GM12878 (cell line): ENCODE measurements at regions not wholly inside any gene's neighbourhood (a gene's known extent, or its start where the extent isn't known, plus 50 kb on each side); places are given as distances from the start of the nearest gene placed in this dataset.

Experiments used
- ATAC-seq: fragments of 200-7000 bp; cut with Tn5 transposase; 3 replicates; pipeline ENCODE4 v1.9.1; 2020; ENCODE audit warnings: mild to moderate bottlenecking, moderate library complexity
- BruUV-seq: library from RNA; stranded (reverse); fragments of 400-500 nt; replicated peaks from 2 replicates; lab custom pipeline; 2021; lab: Mats Ljungman, UMichigan
- CTCF ChIA-PET: fragments of 300-600 bp; sonication (Branson Sonifier 250); formaldehyde crosslinking; extraction: SDS; loops from one replicate; lab custom pipeline; 2021; ENCODE audit warnings: inconsistent platforms; lab: Yijun Ruan, JAX
- POLR2A ChIA-PET: fragments of 350-600 bp; formaldehyde crosslinking; extraction: SDS; loops from one replicate; lab custom pipeline; 2021; ENCODE audit warnings: inconsistent platforms; lab: Charles Lee
- RAD21 ChIA-PET: fragments of 300-600 bp; sonication (Branson Sonifier 250); formaldehyde crosslinking; loops from one replicate; lab custom pipeline; 2023; ENCODE audit warnings: antibody characterized with exemption; ENCODE audit not compliant: unreplicated experiment; lab: Charles Lee
- SMC1A ChIA-PET: fragments of 300-600 bp; sonication (Branson Sonifier 250); formaldehyde crosslinking; loops from one replicate; lab custom pipeline; 2023; ENCODE audit not compliant: unreplicated experiment, uncharacterized antibody; lab: Charles Lee
- DNase-seq: peaks from one replicate; pipeline ENCODE4 v3.0.0-alpha.2; 2011; ENCODE audit warnings: low read depth, low spot score
- FAIRE-seq: peaks from 3 replicates; lab custom pipeline; 2011; peaks lifted over from hg19 to GRCh38; lab: Jason Lieb, UNC
- H2AFZ ChIP-seq: 2 replicates; pipeline ENCODE4 v1.6.0; 2011; ENCODE audit warnings: low read depth, low read length, control low read depth; ENCODE audit not compliant: control insufficient read depth
- H3K27ac ChIP-seq: 2 replicates; pipeline ENCODE4 v1.5.1; 2011; ENCODE audit warnings: control low read depth; ENCODE audit not compliant: control insufficient read depth, insufficient read depth
- H3K27me3 ChIP-seq, 2 experiments: replicated peaks in 1 of 2; 2 replicates each; pipeline versions ENCODE4 v1.6.0 to v1.6.1; 2011; ENCODE audit warnings: low read length in 1 of 2; ENCODE audit not compliant: control insufficient read depth in 2 of 2, insufficient read depth in 2 of 2
- H3K36me3 ChIP-seq, 2 experiments: 2 replicates each; pipeline ENCODE4 v1.5.1; 2011; ENCODE audit warnings: low read length in 1 of 2; ENCODE audit not compliant: control insufficient read depth in 2 of 2, insufficient read depth in 2 of 2
- H3K4me1 ChIP-seq: 2 replicates; pipeline ENCODE4 v1.6.1; 2011; ENCODE audit warnings: mild to moderate bottlenecking, low read length, moderate library complexity, mixed read lengths; ENCODE audit not compliant: control insufficient read depth, insufficient read depth
- H3K4me2 ChIP-seq: 2 replicates; pipeline ENCODE4 v1.6.0; 2011; ENCODE audit warnings: control low read depth; ENCODE audit not compliant: control insufficient read depth, insufficient read depth
- H3K4me3 ChIP-seq: fragments of 200-600 bp; sonication (generic); 2 replicates; pipeline ENCODE4 v1.5.1; 2016
- H3K79me2 ChIP-seq: 2 replicates; pipeline ENCODE4 v1.6.0; 2011; ENCODE audit warnings: low read length; ENCODE audit not compliant: control insufficient read depth, insufficient read depth
- H3K9ac ChIP-seq: 2 replicates; pipeline ENCODE4 v1.8.0; 2011; ENCODE audit warnings: low read length, control low read depth, mixed read lengths; ENCODE audit not compliant: control insufficient read depth, insufficient read depth
- H3K9me3 ChIP-seq: replicated peaks from 3 replicates; pipeline ENCODE4 v1.5.1; 2011; ENCODE audit warnings: mild to moderate bottlenecking, low read length; ENCODE audit not compliant: control insufficient read depth, insufficient read depth
- H4K20me1 ChIP-seq: 2 replicates; pipeline ENCODE4 v1.6.0; 2011; ENCODE audit not compliant: control insufficient read depth, insufficient read depth
- ASH2L ChIP-seq: fragments of 300-600, 200-600 bp; sonication (generic); IDR thresholded peaks from 2 replicates; pipeline ENCODE4 v1.6.1; 2017; ENCODE audit warnings: low read depth, mild to moderate bottlenecking, borderline replicate concordance
- BMI1 ChIP-seq: fragments of 450-650 bp; IDR thresholded peaks from 2 replicates; pipeline ENCODE4 v1.6.1; 2016; ENCODE audit warnings: mild to moderate bottlenecking, moderate library complexity, borderline replicate concordance
- GATAD2B ChIP-seq: fragments of 450-650 bp; conservative IDR thresholded peaks from 2 replicates; pipeline ENCODE4 v1.6.1; 2017; ENCODE audit warnings: low read depth, mild to moderate bottlenecking, moderate library complexity
- HCFC1 ChIP-seq: fragments of 150-350 bp; IDR thresholded peaks from 2 replicates; pipeline ENCODE4 v1.6.1; 2014; ENCODE audit warnings: low read length
- PML ChIP-seq: IDR thresholded peaks from 2 replicates; pipeline ENCODE4 v1.6.1; 2012; ENCODE audit warnings: low read length, inconsistent platforms
- POLR2AphosphoS2 ChIP-seq: IDR thresholded peaks from 2 replicates; pipeline ENCODE4 v1.6.1; 2011; ENCODE audit warnings: low read depth, mild to moderate bottlenecking, low read length, improper control_type of control experiment, moderate library complexity
- RBBP5 ChIP-seq: fragments of 200-600 bp; sonication (generic); conservative IDR thresholded peaks from 2 replicates; pipeline ENCODE4 v1.6.1; 2016
- SIN3A ChIP-seq: IDR thresholded peaks from 2 replicates; pipeline ENCODE4 v1.6.1; 2012; ENCODE audit warnings: low read depth, low read length, improper control_type of control experiment
- SUZ12 ChIP-seq: fragments of 200-600 bp; sonication (generic); IDR thresholded peaks from one replicate; pipeline ENCODE4 v1.6.1; 2018; ENCODE audit warnings: antibody characterized with exemption, mild to moderate bottlenecking; ENCODE audit not compliant: unreplicated experiment
- ZZZ3 ChIP-seq: IDR thresholded peaks from 2 replicates; pipeline ENCODE4 v1.6.1; 2011; ENCODE audit warnings: low read depth; ENCODE audit not compliant: control insufficient read depth, insufficient read length
- WGBS: methylation state at CpG from one replicate; pipeline ENCODE4 v1.1.6; 2016; ENCODE audit warnings: low lambda C conversion rate; ENCODE audit not compliant: insufficient replicate concordance, insufficient coverage; ENCODE audit errors: missing lambda C conversion rate; 5-methylcytosine and 5-hydroxymethylcytosine counted together
- in situ Hi-C: fragments of 300-500 bp; cut with MboI; formaldehyde crosslinking; loops from 9 replicates; pipeline ENCODE4 v1.14.3; 2018; ENCODE audit warnings: mixed read lengths
- intact Hi-C: fragments of 100-400 bp; cut with micrococcal nuclease; formaldehyde crosslinking; loops from one replicate; pipeline ENCODE4 v1.14.2; 2022; ENCODE audit not compliant: unreplicated experiment

DNA sequence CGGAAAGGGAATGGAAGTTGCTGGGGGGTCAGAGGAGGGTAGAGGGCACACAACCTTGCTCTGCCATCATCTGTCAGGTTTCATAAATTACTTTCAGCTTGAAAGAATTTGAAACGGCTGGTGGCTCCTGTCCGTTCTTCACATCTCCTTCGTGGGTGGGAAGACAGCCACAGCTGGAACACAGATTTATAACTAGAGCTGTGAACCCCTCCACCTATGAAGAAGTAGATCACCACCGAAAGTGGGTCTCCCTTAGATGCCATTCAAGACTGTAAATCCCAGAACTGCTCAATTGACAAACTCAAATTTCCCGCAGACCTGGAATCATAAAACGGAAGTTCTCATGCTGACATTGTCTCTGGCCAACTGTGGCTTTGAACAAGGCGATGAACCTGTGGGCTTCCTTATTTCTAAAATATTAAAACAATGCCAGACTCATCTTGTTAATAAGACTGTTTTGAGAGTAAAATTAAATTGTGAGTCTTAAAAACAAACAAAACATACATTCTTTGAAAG is 65.3 kb downstream of the BTBD3 start:
- no TSS peak for BruUV-seq
- no peak overlapping the region for H3K4me2 ChIP-seq
- no peak for FAIRE-seq
- no peak overlapping the region for H3K27ac ChIP-seq
- TF ChIP-seq GATAD2B (no peak), BMI1 (0 out of 2 replicates have a peak, but pooled peaks have one; percentile 6)
- TF ChIP-seq, all 136 proteins: peak for 1
- in situ Hi-C loops: no loop called here
- POLR2A ChIA-PET: no interaction called here
- SMC1A ChIA-PET: interaction anchor here (0.7 to 3.8 kb wide), 3 partner anchors 10 to 18 kb away, joined by 3 to 21 read pairs (median 4); no protein-coding TSS in a partner anchor
- DNase-seq (no peak), ATAC-seq (no peak; the same call in 2 of the 3 replicates)
- Histone ChIP-seq H3K27me3 (no peaks in the 10 kb centered on the region), H3K9ac (no peak overlapping the region), H4K20me1 (no peaks in the 10 kb centered on the region), H3K4me3 (no peak overlapping the region), H3K4me1 (no peaks in the 10 kb centered on the region), H2AFZ (no peak overlapping the region), H3K79me2 (no peaks in the 10 kb centered on the region), H3K36me3 (no peaks in the 10 kb centered on the region), H3K9me3 (no peaks in the 10 kb centered on the region; the same call in 2 of the 3 replicates)
- 40% methylated on average over 8 of the region's 8 CpGs for WGBS
- intact Hi-C loops: no loop called here
- CTCF ChIA-PET: interaction anchor here (1.4 kb wide), 1 partner anchor 29 kb away, joined by 3 read pairs; no protein-coding TSS in a partner anchor
- RAD21 ChIA-PET: no interaction called here

DNA sequence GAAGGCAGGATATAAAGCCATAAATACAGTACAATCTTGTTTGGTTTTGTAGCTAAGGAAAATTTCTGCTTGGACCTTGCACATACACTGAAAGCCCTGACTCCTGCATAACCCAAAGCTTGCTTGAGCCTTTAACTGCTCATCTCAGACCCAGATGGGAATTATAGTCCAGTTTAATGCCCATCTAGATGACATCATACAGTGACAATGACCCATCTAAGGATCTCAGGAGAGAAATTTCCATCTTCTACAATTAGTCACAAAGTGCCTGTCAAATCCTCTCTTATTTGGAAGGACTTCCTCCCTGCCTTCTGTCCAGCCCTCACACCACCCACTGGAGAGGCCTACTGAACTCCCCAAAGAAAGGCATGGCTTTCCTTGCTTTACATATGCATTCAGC is 69.3 kb downstream of the BTBD3 start:
- no peak for DNase-seq
- RAD21 ChIA-PET: no interaction called here
- H4K20me1 ChIP-seq: no peaks in the 10 kb centered on the region
- TF ChIP-seq HCFC1 (no peak), SUZ12 (no peak), POLR2AphosphoS2 (no peak), RBBP5 (no peak), ZZZ3 (no peak), SIN3A (no peak), ASH2L (no peak), PML (no peak), BMI1 (no peak)
- TF ChIP-seq, all 136 proteins: peak for 0
- H3K27ac ChIP-seq: no peak overlapping the region
- no peak for ATAC-seq
- in situ Hi-C loops: no loop called here
- ChIA-PET POLR2A (no interaction called here), CTCF (no interaction called here), SMC1A (no interaction called here)
- intact Hi-C loops: no loop called here
- no peak overlapping the region for H3K4me3 ChIP-seq
- no TSS peak for BruUV-seq
- no peaks in the 10 kb centered on the region for H3K79me2 ChIP-seq
- H3K9ac ChIP-seq: no peak overlapping the region
- H3K9me3 ChIP-seq: no peaks in the 10 kb centered on the region
- H3K4me1 ChIP-seq: no peaks in the 10 kb centered on the region
- H2AFZ ChIP-seq: no peak overlapping the region
- no peaks in the 10 kb centered on the region for H3K27me3 ChIP-seq
- no peak overlapping the region for H3K4me2 ChIP-seq
- no peaks in the 10 kb centered on the region for H3K36me3 ChIP-seq
- no peak for FAIRE-seq
